IMR-90 (cell line): ENCODE measurements at regions not wholly inside any gene's neighbourhood (a gene's known extent, or its start where the extent isn't known, plus 50 kb on each side); places are given as distances from the start of the nearest gene placed in this dataset.

Source experiments
- ATAC-seq: fragments of 200-7000 bp; cut with Tn5 transposase; 2 replicates; pipeline ENCODE4 v1.9.1; 2020; ENCODE audit warnings: low read depth, mild to moderate bottlenecking, moderate library complexity
- BruUV-seq: library from RNA; stranded (reverse); fragments of 400-500 nt; replicated peaks from 2 replicates; lab custom pipeline; 2021; lab: Mats Ljungman, UMichigan
- CTCF ChIA-PET: fragments of 300-600 bp; formaldehyde crosslinking; extraction: SDS; loops from one replicate; lab custom pipeline; 2021; ENCODE audit warnings: antibody characterized with exemption; lab: Yijun Ruan, JAX
- POLR2A ChIA-PET: fragments of 300-600 bp; sonication (Branson Sonifier 250); formaldehyde crosslinking; loops from one replicate; lab custom pipeline; 2022; ENCODE audit warnings: antibody characterized with exemption; ENCODE audit not compliant: unreplicated experiment; lab: Charles Lee
- DNase-seq: peaks from one replicate; pipeline ENCODE4 v3.0.0; 2013
- H2AFZ ChIP-seq: replicated peaks from 2 replicates; pipeline ENCODE3; 2013; ENCODE audit warnings: low read length, mild to moderate bottlenecking; ENCODE audit not compliant: poor library complexity
- H2AK5ac ChIP-seq: 2 replicates; pipeline ENCODE4 v1.6.1; 2013; ENCODE audit warnings: low read depth, low read length, inconsistent platforms
- H2AK9ac ChIP-seq: replicated peaks from 2 replicates; pipeline ENCODE3; 2013; ENCODE audit warnings: mild to moderate bottlenecking, low read depth, low read length, moderate library complexity; ENCODE audit not compliant: poor library complexity
- H2BK120ac ChIP-seq: 2 replicates; pipeline ENCODE4 v1.6.1; 2013; ENCODE audit warnings: low read depth, low read length, inconsistent platforms
- H2BK15ac ChIP-seq: 3 replicates; pipeline ENCODE4 v1.6.1; 2013; ENCODE audit warnings: low read depth, low read length, inconsistent platforms
- H2BK20ac ChIP-seq: 2 replicates; pipeline ENCODE4 v1.6.1; 2013; ENCODE audit warnings: low read depth, mild to moderate bottlenecking, inconsistent platforms, low read length, moderate library complexity
- H2BK5ac ChIP-seq: 2 replicates; pipeline ENCODE4 v1.6.1; 2013; ENCODE audit warnings: mild to moderate bottlenecking, low read depth, low read length, inconsistent platforms; ENCODE audit not compliant: poor library complexity, severe bottlenecking
- H3K14ac ChIP-seq: replicated peaks from 2 replicates; pipeline ENCODE4 v1.6.1; 2013; ENCODE audit warnings: low read depth, low read length, inconsistent platforms
- H3K18ac ChIP-seq: 2 replicates; pipeline ENCODE4 v1.6.1; 2013; ENCODE audit warnings: low read depth, low read length, control low read depth
- H3K23ac ChIP-seq: 2 replicates; pipeline ENCODE4 v1.6.1; 2013; ENCODE audit warnings: low read depth, low read length, inconsistent platforms
- H3K27ac ChIP-seq: 2 replicates; pipeline ENCODE4 v1.5.1; 2013; ENCODE audit warnings: mild to moderate bottlenecking, control low read depth, low read length; ENCODE audit not compliant: insufficient read depth
- H3K27me3 ChIP-seq: 2 replicates; pipeline ENCODE4 v1.6.1; 2013; ENCODE audit warnings: low read length; ENCODE audit not compliant: control insufficient read depth, insufficient read depth
- H3K36me3 ChIP-seq: 2 replicates; pipeline ENCODE4 v1.6.1; 2013; ENCODE audit warnings: low read length, mixed read lengths; ENCODE audit not compliant: control insufficient read depth, insufficient read depth
- H3K4ac ChIP-seq: 2 replicates; pipeline ENCODE4 v1.6.1; 2013; ENCODE audit warnings: low read depth, low read length, inconsistent platforms
- H3K4me1 ChIP-seq: 2 replicates; pipeline ENCODE4 v1.6.1; 2013; ENCODE audit warnings: low read length, mixed read lengths; ENCODE audit not compliant: control insufficient read depth, insufficient read depth
- H3K4me2 ChIP-seq: 2 replicates; pipeline ENCODE4 v1.6.1; 2013; ENCODE audit warnings: low read depth, mild to moderate bottlenecking, control low read depth, low read length, moderate library complexity
- H3K4me3 ChIP-seq: 2 replicates; pipeline ENCODE4 v1.5.1; 2013; ENCODE audit warnings: low read depth, mild to moderate bottlenecking, control low read depth, low read length, moderate library complexity; ENCODE audit not compliant: insufficient read depth
- H3K56ac ChIP-seq: 2 replicates; pipeline ENCODE4 v1.6.1; 2013; ENCODE audit warnings: low read length, inconsistent platforms; ENCODE audit not compliant: insufficient read depth; ENCODE audit errors: extremely low read depth
- H3K79me1 ChIP-seq, 2 experiments: 2 replicates each; pipeline ENCODE4 v1.6.1; 2013; ENCODE audit warnings: low read length in 2 of 2, inconsistent platforms in 1 of 2, low read depth in 1 of 2
- H3K9ac ChIP-seq: 2 replicates; pipeline ENCODE4 v1.6.1; 2013; ENCODE audit warnings: low read depth, low read length, control low read depth
- H3K9me1 ChIP-seq: 2 replicates; pipeline ENCODE4 v1.6.1; 2013; ENCODE audit warnings: low read length, inconsistent platforms; ENCODE audit not compliant: insufficient read depth
- H3K9me3 ChIP-seq: 2 replicates; pipeline ENCODE4 v1.6.1; 2013; ENCODE audit warnings: low read length; ENCODE audit not compliant: control insufficient read depth, insufficient read depth
- H4K20me1 ChIP-seq: 2 replicates; pipeline ENCODE4 v1.6.1; 2013; ENCODE audit warnings: low read length, inconsistent platforms; ENCODE audit not compliant: insufficient read depth
- H4K5ac ChIP-seq: 2 replicates; pipeline ENCODE4 v1.6.1; 2013; ENCODE audit warnings: mild to moderate bottlenecking, low read depth, low read length, control low read depth
- H4K8ac ChIP-seq, 2 experiments: 2 replicates each; pipeline ENCODE4 v1.6.1; 2013; ENCODE audit warnings: low read depth in 2 of 2, low read length in 2 of 2, control low read depth in 1 of 2, inconsistent platforms in 1 of 2
- H4K91ac ChIP-seq: 2 replicates; pipeline ENCODE4 v1.6.1; 2013; ENCODE audit warnings: low read depth, low read length, inconsistent platforms; ENCODE audit not compliant: insufficient read depth
- BHLHE40 ChIP-seq: fragments of 150-350 bp; IDR thresholded peaks from 2 replicates; pipeline ENCODE4 v1.6.1; 2016; ENCODE audit warnings: mild to moderate bottlenecking, low read depth, low read length
- CEBPB ChIP-seq: IDR thresholded peaks from 2 replicates; pipeline ENCODE4 v1.6.1; 2012; ENCODE audit warnings: low read depth, low read length, improper control_type of control experiment
- CHD1 ChIP-seq: IDR thresholded peaks from 2 replicates; pipeline ENCODE4 v1.6.1; 2012; ENCODE audit warnings: low read depth, low read length, improper control_type of control experiment
- CTCF ChIP-seq: conservative IDR thresholded peaks from 2 replicates; pipeline ENCODE4 v1.5.1; 2012; ENCODE audit warnings: mild to moderate bottlenecking, low read depth, low read length, improper control_type of control experiment
- ELK1 ChIP-seq: fragments of 150-350 bp; IDR thresholded peaks from 2 replicates; pipeline ENCODE4 v1.6.1; 2016; ENCODE audit warnings: low read depth, mild to moderate bottlenecking, low read length, moderate library complexity, borderline replicate concordance
- FOS ChIP-seq: fragments of 150-350 bp; IDR thresholded peaks from 2 replicates; pipeline ENCODE4 v1.6.1; 2016; ENCODE audit warnings: low read depth, low read length
- MAFK ChIP-seq: IDR thresholded peaks from 2 replicates; pipeline ENCODE4 v1.6.1; 2012; ENCODE audit warnings: low read depth, low read length, improper control_type of control experiment
- MAZ ChIP-seq: IDR thresholded peaks from 2 replicates; pipeline ENCODE4 v1.6.1; 2012; ENCODE audit warnings: low read depth, mild to moderate bottlenecking, low read length, improper control_type of control experiment, moderate library complexity, borderline replicate concordance
- MXI1 ChIP-seq: IDR thresholded peaks from 2 replicates; pipeline ENCODE4 v1.6.1; 2012; ENCODE audit warnings: low read depth, mild to moderate bottlenecking, low read length, moderate library complexity, borderline replicate concordance
- NFE2L2 ChIP-seq: fragments of 150-350 bp; IDR thresholded peaks from 2 replicates; pipeline ENCODE4 v1.6.1; 2016; ENCODE audit warnings: low read depth, mild to moderate bottlenecking, low read length
- POLR2A ChIP-seq: IDR thresholded peaks from 2 replicates; pipeline ENCODE4 v1.6.1; 2012; ENCODE audit warnings: mild to moderate bottlenecking, low read depth, low read length
- RAD21 ChIP-seq: IDR thresholded peaks from 2 replicates; pipeline ENCODE4 v1.6.1; 2012; ENCODE audit warnings: low read length, improper control_type of control experiment
- RCOR1 ChIP-seq: IDR thresholded peaks from 2 replicates; pipeline ENCODE4 v1.6.1; 2012; ENCODE audit warnings: mild to moderate bottlenecking, low read length, improper control_type of control experiment; ENCODE audit not compliant: insufficient replicate concordance
- RFX5 ChIP-seq: IDR thresholded peaks from 2 replicates; pipeline ENCODE4 v1.8.0; 2012; ENCODE audit warnings: low read depth, mild to moderate bottlenecking, low read length, moderate library complexity
- WGBS, 2 experiments: methylation state at CpG; one replicate each; pipeline versions ENCODE4 v1.1.5 to v1.1.7; 2013; ENCODE audit warnings: missing lambda C conversion rate in 2 of 2; ENCODE audit not compliant: insufficient read length in 1 of 2; ENCODE audit errors: extremely low coverage in 2 of 2; 5-methylcytosine and 5-hydroxymethylcytosine counted together
- dilution Hi-C: fragments of 300-500 bp; cut with HindIII; formaldehyde crosslinking; loops from one replicate; pipeline ENCODE4 v1.14.3; 2018; ENCODE audit warnings: low sequenced_read_pairs; ENCODE audit not compliant: unreplicated experiment
- in situ Hi-C: fragments of 300-500 bp; cut with MboI; formaldehyde crosslinking; loops from 3 replicates; pipeline ENCODE4 v1.14.3; 2019; ENCODE audit warnings: low sequenced_read_pairs, inconsistent platforms, mixed read lengths
- intact Hi-C: fragments of 100-400 bp; cut with micrococcal nuclease; formaldehyde crosslinking; loops from 2 replicates; pipeline ENCODE4 v1.10.0; 2022

GRCh38 chr10:58048936-58049335 is 218.8 kb downstream of the IPMK start:
- Histone ChIP-seq H3K36me3 (no peaks in the 10 kb centered on the region), H4K20me1 (no peaks in the 10 kb centered on the region), H4K8ac (no peak overlapping the region), H3K79me1 (no peaks in the 10 kb centered on the region), H3K18ac (no peak overlapping the region), H2BK15ac (no peak overlapping the region), H3K56ac (no peak overlapping the region), H3K9me3 (no peaks in the 10 kb centered on the region), H3K27ac (no peak overlapping the region), H2BK20ac (no peak overlapping the region), H2AFZ (no peak overlapping the region), H2AK5ac (no peak overlapping the region), H4K5ac (no peak overlapping the region), H3K27me3 (no peaks in the 10 kb centered on the region), H2BK5ac (no peak overlapping the region), H3K9ac (no peak overlapping the region), H3K4me2 (no peak overlapping the region), H3K4ac (no peak overlapping the region), H3K14ac (no peak overlapping the region), H3K4me1 (no peaks in the 10 kb centered on the region), H4K91ac (no peak overlapping the region), H2AK9ac (no peak overlapping the region), H2BK120ac (no peak overlapping the region), H3K4me3 (no peak overlapping the region), H3K23ac (no peak overlapping the region), H3K9me1 (no peaks in the 10 kb centered on the region)
- ATAC-seq (no peak), DNase-seq (no peak)
- WGBS, 2 experiments = no CpG with 5 or more reads among the region's 2 CpGs
- in situ Hi-C loops (no loop called here), dilution Hi-C loops (no loop called here), intact Hi-C loops (no loop called here)
- CTCF ChIA-PET = no interaction called here
- POLR2A ChIA-PET = no interaction called here
- no TSS peak for BruUV-seq
- TF ChIP-seq CHD1 = no peak
- no peak for TF ChIP-seq POLR2A
- TF ChIP-seq MXI1 = no peak
- no peak for TF ChIP-seq CTCF
- no peak for TF ChIP-seq MAFK
- no peak for TF ChIP-seq RCOR1
- TF ChIP-seq BHLHE40 = no peak
- TF ChIP-seq RAD21 = no peak
- TF ChIP-seq NFE2L2 = no peak
- no peak for TF ChIP-seq MAZ
- TF ChIP-seq CEBPB = no peak
- no peak for TF ChIP-seq FOS
- no peak for TF ChIP-seq RFX5
- no peak for TF ChIP-seq ELK1
